Activated CD4-positive, alpha-beta T cell treated with anti-CD3 and anti-CD28 coated beads, Interleukin-2, Interleukin-6, amounts not matched to agents 100 ng/mL and 50 ng/mL, durations not matched to agents 16 hours and 8 hours (primary cell): ENCODE measurements at regions not wholly inside any gene's neighbourhood (a gene's known extent, or its start where the extent isn't known, plus 50 kb on each side); places are given as distances from the start of the nearest gene placed in this dataset.

Experiments
- DNase-seq: peaks from one replicate; pipeline ENCODE4 v3.0.0-alpha.2; 2020

- DNase-seq = no peak
Observed at GRCh38 chr16:85466304-85466700, 146.8 kb upstream of the GSE1 start.

GRCh38 chr16:85466989-85467388, 146.1 kb upstream of the GSE1 start:
- DNase-seq = no peak

GRCh38 chr16:85469929-85470590, 143.1 kb upstream of the GSE1 start:
- no peak for DNase-seq

DNA sequence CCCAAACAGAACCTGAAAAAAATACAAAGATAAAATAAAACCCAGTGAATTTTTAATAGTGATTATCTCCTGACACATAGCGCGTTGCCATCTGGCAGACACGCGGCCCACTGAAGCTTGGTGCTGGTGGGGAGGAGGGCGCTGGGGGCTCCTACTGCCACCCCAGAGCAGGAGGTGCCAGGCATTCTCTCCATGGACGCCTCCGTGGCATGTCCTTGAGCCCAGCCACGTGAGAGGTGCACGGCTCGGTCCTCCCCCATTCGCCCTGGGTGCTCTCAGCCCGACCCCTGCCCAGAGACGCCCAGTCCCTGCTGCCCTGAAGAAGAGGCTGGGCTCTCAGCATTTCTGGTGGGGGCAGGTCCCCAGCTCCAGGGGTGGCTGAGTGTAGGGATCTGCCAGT, 142.2 kb upstream of the GSE1 start:
- DNase-seq = no peak

GRCh38 chr16:85471469-85472431, 141.4 kb upstream of the GSE1 start:
- DNase-seq = no peak

DNA sequence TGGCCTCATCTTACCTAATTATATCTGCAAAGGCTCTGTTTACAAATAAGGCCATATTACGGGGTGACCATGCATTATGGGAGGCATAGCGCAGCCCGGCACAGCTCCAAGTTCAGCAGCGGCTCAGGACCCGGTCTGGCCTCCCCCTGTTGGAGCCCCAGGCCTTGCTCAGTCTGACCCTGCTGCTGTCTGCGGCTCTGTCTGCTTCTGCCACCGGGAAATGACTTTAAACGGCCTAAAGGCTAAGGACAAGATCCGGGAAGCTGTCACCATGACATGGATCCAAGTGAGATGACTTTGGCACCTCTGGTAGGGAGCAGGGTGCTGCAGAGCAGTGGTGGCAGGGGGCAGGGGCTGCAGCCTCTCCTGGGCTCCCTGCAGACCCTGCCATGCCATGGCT, 140.6 kb upstream of the GSE1 start:
- DNase-seq = no peak

GRCh38 chr16:85473323-85473722, 139.8 kb upstream of the GSE1 start:
- no peak for DNase-seq

GRCh38 chr16:85473909-85474620, 139.1 kb upstream of the GSE1 start:
- DNase-seq = no peak

DNA sequence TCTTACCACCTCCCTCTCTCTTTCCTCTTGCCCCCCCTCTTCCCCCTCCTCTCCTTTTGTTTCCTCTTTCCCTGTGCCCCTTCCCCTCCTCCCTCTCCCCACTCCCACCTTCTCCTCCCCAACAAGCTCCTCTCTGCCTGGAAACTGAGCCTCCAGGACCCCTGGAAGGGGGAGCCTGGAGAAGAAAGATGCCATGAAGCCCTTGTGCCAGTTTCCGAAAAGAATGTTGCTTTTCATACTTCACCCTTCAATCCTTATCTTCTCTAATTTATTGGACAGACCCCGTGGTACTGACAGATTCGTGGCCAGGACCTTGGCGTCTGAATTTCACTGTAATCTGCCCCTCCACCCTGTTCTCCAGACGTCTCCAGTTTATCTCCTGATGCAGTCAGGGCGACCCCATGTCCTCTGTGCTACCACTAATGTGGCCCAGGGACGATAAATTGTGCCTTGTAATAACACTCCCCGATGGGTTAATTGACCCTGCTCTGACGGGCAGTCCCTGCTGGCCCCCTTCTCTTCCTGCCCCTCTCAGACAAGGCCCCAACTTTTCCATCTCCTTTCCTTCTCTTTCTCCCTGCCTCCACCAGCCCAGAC, 138.4 kb upstream of the GSE1 start:
- DNase-seq = no peak

GRCh38 chr16:85475233-85475632, 137.9 kb upstream of the GSE1 start:
- DNase-seq = no peak

- DNase-seq = no peak
Observed at GRCh38 chr16:85475691-85476300, 137.3 kb upstream of the GSE1 start.

GRCh38 chr16:85476389-85476788, 136.7 kb upstream of the GSE1 start:
- no peak for DNase-seq

GRCh38 chr16:85477801-85478363, 135.2 kb upstream of the GSE1 start:
- no peak for DNase-seq

DNA sequence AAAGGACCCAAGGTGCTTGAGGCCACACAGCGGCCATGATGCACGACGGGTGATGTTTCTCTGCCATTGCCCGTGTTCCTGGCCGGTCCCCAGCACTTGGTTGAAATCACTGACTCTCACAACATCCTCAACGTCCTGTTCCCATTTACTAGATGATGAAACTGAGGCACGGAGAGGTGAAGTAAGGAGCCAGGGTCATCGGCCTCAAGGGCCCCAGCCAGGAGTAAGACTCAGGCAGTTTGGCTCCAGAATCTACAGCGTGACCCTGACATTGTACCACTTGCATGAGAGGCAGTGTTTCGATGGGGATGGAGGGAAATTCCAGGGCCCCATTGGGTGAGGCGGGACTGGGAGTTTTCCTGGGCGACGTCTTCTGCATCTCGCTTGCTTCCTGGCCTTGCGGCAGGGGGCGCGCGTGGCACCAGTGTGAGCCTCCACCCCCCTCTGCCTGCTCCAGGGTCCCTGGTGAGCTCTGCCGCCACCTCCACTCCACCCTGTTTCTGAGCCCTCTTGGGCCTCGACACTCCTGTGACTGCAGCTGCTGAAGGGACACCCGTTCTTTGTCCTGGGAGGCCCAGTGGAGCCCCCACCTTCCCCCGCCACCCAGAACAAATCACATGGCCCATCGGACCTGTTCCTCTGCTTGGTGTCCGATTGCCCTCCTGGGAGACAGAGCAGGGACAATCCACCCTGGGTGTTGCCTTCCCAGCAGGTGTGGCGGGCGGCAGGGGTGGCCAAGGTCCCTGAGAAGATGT, 133.0 kb upstream of the GSE1 start:
- DNase-seq = no peak

DNA sequence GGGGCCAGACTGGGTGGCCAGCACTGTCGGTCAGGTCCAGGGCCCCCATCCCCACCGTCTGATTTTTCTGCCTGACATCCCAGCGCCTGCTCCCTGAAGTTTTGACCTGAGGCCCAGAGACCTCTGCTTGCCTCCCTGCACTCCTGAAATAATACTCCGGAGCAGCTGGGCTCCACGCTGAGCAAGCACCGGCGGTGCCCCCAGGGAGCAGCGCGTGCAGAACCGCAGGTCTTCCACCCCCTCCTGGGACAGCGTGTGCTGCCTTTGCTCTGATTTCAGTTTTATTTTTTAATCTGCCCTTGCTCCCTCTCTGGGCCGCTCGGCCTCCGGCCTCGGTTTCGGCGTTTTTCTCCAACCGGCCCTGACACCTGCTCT, 132.4 kb upstream of the GSE1 start:
- DNase-seq = no peak

- DNase-seq = no peak
Observed at GRCh38 chr16:85481206-85481605, 131.9 kb upstream of the GSE1 start.

- no peak for DNase-seq
Observed at GRCh38 chr16:85481738-85482137, 131.4 kb upstream of the GSE1 start.

- DNase-seq = no peak
Observed at GRCh38 chr16:85483424-85483823, 129.7 kb upstream of the GSE1 start.

DNA sequence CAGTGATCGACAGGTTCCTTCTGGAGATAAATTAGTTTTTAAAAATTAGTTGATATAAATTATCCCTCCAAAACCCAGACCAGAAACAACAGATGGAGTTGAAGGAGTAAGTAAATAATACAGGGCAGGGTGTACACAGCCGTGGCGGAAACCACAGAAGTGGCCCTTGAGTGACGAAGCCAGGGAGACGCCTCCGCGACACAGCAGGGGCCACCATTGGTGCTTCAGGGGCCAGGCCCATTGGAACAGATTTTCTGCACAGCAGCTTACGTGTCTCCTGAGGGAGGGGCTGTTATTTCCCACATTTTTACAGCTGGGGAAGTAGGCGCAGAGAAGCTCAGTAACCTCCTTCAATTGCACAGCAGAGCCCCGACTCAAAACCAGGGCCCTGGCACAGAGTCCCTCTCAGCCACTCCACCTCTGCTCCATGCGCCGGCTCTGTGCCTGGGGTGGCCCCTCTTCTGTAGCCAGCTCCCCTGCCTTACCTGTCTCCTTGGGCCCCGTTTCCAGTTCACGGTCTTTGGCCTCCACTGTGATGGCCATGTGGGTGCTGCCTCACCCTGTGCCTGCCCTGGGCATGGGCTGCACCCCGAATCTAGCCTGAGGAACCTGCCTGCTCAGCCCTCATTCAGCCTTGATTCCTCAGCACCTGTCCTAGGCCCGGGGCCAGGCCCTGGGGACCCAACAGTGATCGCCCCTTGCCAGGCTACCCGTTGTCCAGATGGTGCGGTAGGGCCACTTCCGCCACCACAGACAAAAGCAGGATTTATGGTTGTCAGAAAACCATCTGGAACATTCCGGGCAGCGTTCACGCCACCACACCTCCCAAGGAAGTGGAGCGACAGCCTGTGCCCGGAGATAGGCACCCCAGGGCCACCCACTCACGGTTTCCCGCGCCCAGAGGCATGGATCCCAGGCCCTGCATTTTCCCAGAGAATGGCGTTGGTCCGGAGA, 128.5 kb upstream of the GSE1 start:
- no peak for DNase-seq

DNA sequence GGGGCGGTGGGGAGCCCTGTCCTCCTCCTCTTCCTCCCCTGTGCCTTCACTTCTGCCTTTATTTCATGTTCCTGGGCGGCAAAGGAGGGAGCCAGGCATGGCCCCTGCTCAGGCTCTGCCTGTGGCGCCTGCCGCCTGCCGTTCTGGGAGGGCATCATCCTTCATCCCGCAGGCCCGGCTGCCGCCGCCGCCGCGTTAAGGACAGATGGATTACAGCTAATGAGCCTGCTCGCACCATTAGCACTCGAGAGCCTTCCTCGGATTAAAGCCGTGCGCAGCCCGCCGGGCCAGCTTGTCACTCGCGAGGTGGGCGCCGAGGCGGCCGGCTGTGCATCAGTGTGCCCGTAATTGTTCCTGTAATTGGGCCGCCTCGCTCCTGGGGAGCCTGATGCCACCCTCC, 127.7 kb upstream of the GSE1 start:
- DNase-seq = no peak
